ENCODE measurements at regions not wholly inside any gene's neighbourhood (a gene's known extent, or its start where the extent isn't known, plus 50 kb on each side); places are given as distances from the start of the nearest gene placed in this dataset.
A peak's percentile ranks its signal among the peaks of the same experiment; 100 is the strongest.

DNA sequence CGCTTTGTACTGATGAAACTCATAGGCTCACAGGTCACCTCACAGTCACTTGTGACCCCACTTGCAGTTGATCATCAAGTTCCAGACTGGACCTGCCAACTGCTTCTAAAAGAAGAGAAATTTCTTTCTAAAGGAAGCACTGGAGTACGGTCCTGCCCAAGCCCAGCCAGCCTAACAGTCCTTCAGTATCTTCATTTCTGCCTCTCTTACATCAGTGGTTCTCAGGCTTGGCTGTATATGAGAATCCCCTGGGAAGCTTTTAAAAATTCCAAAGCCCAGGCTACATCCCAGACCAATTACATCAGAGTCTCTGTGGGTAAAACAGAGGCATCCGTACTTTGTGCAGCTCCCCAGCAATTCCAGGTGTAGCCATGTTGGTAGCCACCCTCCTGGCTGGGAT is 282.1 kb downstream of the NFIB start:
- no peak for DNase-seq (ENCODE audit: low spot score)

DNA sequence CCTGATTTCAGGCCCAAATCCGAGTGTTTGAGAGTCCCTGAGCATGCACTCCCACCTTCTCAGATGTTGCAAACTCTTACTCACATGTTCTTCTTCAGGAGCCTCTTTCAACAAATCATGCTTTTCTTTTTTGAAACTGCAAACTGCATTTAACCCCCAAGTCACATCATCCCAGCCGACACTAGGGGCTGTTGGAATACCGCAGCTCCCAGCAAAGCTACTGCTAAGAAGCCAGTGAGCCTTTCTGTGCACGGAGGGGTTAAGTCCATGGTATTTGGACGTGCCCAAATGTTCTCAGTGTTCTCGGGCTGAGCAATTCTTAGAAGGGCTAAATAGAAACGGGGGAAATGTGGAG is 282.9 kb downstream of the NFIB start:
- DNase-seq (ENCODE audit: low spot score), result no peak

- DNase-seq (ENCODE audit: low spot score), result peak; percentile 29
Measured at GRCh38 chr9:14030375-14031059, 283.4 kb downstream of the NFIB start.

GRCh38 chr9:14029806-14030374 is 284.1 kb downstream of the NFIB start:
- DNase-seq (ENCODE audit: low spot score), result peak; percentile 22

- no peak for DNase-seq (ENCODE audit: low spot score)
Measured at GRCh38 chr9:14027116-14027800, 286.7 kb downstream of the NFIB start.

- no peak for DNase-seq (ENCODE audit: low spot score)
Measured at GRCh38 chr9:14025741-14026140, 288.2 kb downstream of the NFIB start.

GRCh38 chr9:14023285-14023684 is 290.7 kb downstream of the NFIB start:
- DNase-seq (ENCODE audit: low spot score), result no peak

- DNase-seq (ENCODE audit: low spot score), result peak; percentile 12
Measured at GRCh38 chr9:14021871-14022525, 291.9 kb downstream of the NFIB start.

- peak; percentile 13 for DNase-seq (ENCODE audit: low spot score)
Measured at GRCh38 chr9:14018081-14018480, 295.9 kb downstream of the NFIB start.

DNA sequence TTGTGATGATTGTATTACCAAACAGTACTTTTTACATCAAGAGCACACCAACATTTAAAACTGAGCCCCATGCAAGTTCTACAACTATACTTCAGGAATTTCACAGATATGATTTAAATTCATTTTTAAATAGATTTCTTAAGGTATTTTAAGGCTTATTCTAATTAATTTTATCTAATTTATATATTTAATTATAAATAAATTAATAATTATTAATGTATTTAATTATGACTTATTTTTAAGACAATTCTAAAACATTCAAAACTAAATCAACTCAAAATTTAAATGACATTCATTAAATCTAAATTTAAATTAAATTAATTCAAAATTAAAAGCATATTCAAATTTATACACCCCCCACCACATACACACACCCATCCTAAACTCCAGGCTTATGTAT is 299.2 kb downstream of the NFIB start:
- no peak for DNase-seq (ENCODE audit: low spot score)

GRCh38 chr9:14014218-14014617 is 299.7 kb downstream of the NFIB start:
- DNase-seq (ENCODE audit: low spot score), result no peak

DNA sequence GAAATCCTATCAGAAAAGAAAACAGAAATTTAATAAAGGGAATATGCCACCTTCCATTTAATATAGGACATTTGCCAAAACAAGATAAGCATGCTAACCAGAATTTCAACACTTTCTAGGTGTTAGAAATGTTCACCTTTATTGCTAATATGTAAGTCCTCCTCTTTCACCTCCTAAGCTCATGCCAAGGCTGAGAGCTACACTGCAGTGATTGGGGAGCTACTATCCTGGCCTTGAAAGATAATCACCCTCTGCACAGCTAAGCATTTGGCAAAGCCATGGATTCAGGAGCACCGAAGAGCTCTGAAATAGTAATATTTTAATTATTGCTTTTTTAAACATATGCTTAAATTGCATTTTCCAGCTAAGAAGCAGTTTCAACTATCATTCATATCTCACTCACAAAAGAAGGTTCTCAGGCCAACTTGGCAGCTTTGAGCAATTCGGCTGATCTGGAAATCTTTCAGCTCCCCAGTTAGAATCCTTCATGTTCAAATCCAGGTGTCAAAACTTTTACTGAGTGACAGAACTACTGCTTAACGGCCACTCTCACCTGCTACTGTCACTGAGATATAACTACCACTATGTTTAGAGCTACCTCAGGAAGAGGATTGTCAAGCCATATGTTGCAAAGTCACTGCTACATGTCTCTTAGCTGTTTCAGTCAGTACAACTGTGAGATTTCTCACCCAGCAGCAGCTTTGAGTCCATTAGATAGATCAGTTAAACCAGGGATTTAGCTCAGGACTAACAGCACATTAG is 302.0 kb downstream of the NFIB start:
- DNase-seq (ENCODE audit: low spot score), result no peak

GRCh38 chr9:14007190-14007769 is 306.7 kb downstream of the NFIB start:
- DNase-seq (ENCODE audit: low spot score), result no peak

DNA sequence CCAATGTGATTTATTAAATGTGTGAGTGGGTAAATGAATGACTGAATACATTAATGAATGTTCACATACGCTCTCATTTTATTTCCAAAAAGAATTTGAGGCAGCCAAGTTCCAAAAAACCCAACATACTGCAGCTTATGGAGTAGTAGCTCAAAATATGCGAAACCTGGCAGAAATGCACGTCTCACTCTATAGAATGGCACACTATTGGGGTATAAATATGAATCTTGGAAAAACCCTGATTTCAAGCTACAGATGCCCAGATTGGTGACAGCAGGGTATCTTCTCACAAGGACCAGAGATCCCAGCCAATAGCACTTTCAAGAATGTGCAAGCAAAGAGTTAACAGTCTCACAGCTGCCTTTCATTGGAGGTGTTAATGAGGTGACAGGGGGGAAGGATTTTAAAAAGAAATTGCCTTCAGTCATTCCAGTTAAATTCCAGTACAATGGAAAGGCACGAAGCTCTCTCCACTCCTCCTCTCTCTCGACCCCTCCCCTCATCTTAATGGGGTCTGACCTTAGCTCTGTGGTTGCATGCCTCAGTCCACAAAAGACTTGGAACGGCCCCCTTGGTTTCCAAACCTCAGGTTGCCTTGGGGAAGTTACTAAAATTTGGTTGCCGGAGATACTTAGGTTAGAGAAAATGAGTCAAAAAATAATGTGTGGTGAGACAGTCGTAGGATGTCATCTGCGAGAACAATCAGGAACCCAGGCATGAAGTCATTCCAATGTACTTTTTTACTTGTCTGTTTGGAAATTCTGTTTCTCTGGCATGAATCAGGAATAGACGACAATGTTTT is 307.4 kb downstream of the NFIB start:
- DNase-seq (ENCODE audit: low spot score), result no peak

DNA sequence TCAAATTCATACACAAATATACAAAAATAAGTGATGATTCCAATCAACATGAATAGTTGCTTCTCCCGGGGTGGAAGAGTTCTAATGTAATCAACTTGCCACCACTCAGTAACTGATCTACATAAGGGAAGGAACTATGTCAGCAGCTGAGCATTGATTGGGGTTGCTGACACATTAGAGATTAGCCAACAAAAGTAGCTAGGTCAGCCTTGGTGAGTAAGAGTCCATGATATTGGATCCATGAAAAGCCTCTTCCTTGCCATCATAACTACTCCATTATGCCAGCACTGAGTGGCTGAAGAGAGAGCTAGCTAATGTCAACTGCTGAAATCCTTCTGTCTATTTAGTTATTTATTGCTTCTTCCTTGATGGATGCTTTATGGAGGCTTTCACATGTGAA is 309.8 kb downstream of the NFIB start:
- DNase-seq (ENCODE audit: low spot score), result no peak

DNA sequence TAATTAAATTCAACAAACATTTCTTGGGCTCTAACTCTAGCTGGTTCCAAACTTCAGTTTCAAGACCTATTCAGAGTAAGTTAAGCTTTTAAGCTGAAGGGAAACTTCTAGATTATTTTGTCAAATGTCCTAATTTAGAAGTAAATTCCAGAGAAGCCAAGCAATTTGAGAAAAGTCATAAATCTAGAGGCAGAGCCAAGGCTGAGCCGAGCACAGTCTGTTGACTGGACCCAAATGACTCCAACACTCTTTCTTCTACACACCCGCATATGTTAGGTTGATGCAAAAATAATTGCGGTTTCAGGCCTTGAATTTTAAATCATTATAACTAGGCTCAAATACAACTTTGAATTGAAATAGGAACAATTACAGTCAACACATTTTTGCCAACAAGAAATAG is 319.7 kb downstream of the NFIB start:
- no peak for DNase-seq (ENCODE audit: low spot score)

DNA sequence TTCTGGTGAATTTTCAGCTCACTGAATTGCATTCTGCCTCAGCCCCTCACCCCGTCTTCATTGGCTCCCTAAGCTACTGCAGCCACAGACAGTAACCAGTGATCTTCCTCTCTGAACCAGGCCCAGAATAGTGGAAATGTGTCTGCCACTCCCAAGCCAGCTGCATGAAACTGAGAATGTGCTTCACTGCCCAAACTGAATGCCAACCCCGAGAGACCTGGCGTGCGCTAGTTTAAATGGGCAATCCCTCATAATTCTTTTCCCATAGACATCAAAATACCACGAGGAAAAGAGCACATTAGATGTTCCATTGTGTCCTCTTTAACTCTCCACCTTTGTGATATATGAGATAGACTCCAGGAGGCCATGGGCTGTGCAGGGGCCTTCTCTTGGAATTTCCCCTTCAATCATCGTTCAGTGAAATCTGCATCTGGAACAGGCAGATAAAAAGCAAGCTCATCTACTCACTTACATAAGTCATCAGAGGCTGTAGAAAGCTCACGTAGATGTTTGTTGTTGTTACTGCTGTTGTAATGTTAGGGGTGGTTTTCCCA is 320.2 kb downstream of the NFIB start:
- DNase-seq (ENCODE audit: low spot score), result no peak

- no peak for DNase-seq (ENCODE audit: low spot score)
Measured at GRCh38 chr9:13992138-13993088, 321.5 kb downstream of the NFIB start.

DNA sequence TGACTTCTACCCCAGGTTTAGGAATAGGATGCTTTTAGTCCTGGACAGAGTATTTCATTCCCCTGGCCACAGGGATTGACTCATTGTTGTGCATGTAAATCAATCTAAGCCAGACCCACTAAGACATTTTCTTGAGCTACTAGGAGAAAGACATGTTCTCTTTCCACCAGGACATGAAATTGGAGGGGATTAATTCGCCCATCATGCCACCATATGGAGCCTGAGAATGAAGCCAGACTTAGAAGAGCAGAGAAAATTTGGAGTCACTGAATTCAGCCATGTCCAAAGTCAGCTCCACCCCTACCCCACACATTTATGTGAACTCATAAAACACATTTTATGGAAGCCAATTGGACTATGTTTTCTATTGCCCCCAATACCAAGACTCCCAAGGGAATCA is 322.5 kb downstream of the NFIB start:
- no peak for DNase-seq (ENCODE audit: low spot score)

- no peak for DNase-seq (ENCODE audit: low spot score)
Measured at GRCh38 chr9:13990994-13991393, 322.9 kb downstream of the NFIB start.

Data from GM03348 (cell line).